ENCODE measurements at regions not wholly inside any gene's neighbourhood (a gene's known extent, or its start where the extent isn't known, plus 50 kb on each side); places are given as distances from the start of the nearest gene placed in this dataset.

DNA sequence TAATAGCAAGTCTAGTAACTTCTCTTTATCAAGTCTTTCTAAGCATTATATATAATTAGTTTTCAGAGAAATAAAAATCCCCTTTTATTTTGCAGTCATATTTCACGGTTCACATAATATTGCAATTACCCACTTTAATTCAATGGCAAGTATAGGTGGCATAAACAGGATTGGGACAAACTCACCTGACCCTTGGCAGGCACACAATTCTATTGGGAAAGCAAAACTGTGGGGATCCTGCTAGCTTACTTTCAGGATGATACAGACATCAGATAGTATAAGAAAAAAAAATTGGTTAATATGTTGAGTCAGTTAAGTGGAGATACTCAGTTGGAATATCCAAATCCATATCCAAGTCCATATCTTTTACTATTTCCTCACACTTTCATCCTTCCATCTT, 294.8 kb downstream of the SNX13 start:
- DNase-seq (ENCODE audit: low spot score) (no peak), ATAC-seq (ENCODE audit: insufficient number of reproducible peaks, low FRiP score, low read depth) (no peak)
- Histone ChIP-seq H3K4me3 (no peak overlapping the region), H3K27me3 (replicated peaks; ENCODE audit: insufficient read depth) (no peaks in the 10 kb centered on the region), H3K4me1 (ENCODE audit: control insufficient read depth in 1 of 2, low read depth in 2 of 2) (no peaks in the 10 kb centered on the region), H3K9me3 (no peaks in the 10 kb centered on the region), H3K27ac (no peak overlapping the region), H3K36me3 (no peaks in the 10 kb centered on the region)
- TF ChIP-seq, protein P1, sequence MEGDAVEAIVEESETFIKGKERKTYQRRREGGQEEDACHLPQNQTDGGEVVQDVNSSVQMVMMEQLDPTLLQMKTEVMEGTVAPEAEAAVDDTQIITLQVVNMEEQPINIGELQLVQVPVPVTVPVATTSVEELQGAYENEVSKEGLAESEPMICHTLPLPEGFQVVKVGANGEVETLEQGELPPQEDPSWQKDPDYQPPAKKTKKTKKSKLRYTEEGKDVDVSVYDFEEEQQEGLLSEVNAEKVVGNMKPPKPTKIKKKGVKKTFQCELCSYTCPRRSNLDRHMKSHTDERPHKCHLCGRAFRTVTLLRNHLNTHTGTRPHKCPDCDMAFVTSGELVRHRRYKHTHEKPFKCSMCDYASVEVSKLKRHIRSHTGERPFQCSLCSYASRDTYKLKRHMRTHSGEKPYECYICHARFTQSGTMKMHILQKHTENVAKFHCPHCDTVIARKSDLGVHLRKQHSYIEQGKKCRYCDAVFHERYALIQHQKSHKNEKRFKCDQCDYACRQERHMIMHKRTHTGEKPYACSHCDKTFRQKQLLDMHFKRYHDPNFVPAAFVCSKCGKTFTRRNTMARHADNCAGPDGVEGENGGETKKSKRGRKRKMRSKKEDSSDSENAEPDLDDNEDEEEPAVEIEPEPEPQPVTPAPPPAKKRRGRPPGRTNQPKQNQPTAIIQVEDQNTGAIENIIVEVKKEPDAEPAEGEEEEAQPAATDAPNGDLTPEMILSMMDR (IDR thresholded peaks at IDR 0.05) = no peak

- Histone ChIP-seq H3K4me1 (ENCODE audit: control insufficient read depth in 1 of 2, low read depth in 2 of 2) (peaks cover 4 to 6% of the 10 kb centered on the region in 2 donors), H3K4me3 (no peak overlapping the region), H3K27ac (no peak overlapping the region), H3K36me3 (no peaks in the 10 kb centered on the region), H3K9me3 (no peaks in the 10 kb centered on the region), H3K27me3 (replicated peaks; ENCODE audit: insufficient read depth) (no peaks in the 10 kb centered on the region)
- ATAC-seq (ENCODE audit: insufficient number of reproducible peaks, low FRiP score, low read depth) (no peak), DNase-seq (ENCODE audit: low spot score) (no peak)
- TF ChIP-seq, protein P1 (IDR thresholded peaks at IDR 0.05) = no peak
Observed at GRCh38 chr7:17646253-17646956, 293.9 kb downstream of the SNX13 start.

GRCh38 chr7:17651341-17651740, 289.0 kb downstream of the SNX13 start:
- TF ChIP-seq, protein P1 (IDR thresholded peaks at IDR 0.05) = no peak
- H3K36me3 ChIP-seq = no peaks in the 10 kb centered on the region

GRCh38 chr7:17651863-17652385, 288.4 kb downstream of the SNX13 start:
- Histone ChIP-seq H3K27ac (peak overlapping the region; percentile 20 to 55), H3K4me1 (ENCODE audit: control insufficient read depth in 1 of 2, low read depth in 2 of 2) (peaks cover 4 to 17% of the 10 kb centered on the region in 2 donors), H3K27me3 (replicated peaks; ENCODE audit: insufficient read depth) (no peaks in the 10 kb centered on the region), H3K4me3 (no peak overlapping the region), H3K9me3 (no peaks in the 10 kb centered on the region), H3K36me3 (no peaks in the 10 kb centered on the region)
- no peak for DNase-seq (ENCODE audit: low spot score)
- peak; percentile 92 for ATAC-seq (ENCODE audit: insufficient number of reproducible peaks, low FRiP score, low read depth)
- TF ChIP-seq, protein P1 (IDR thresholded peaks at IDR 0.05) = peak; percentile 62

More at GRCh38 chr7:17651341-17651740, 289.0 kb downstream of the SNX13 start:
- ATAC-seq (ENCODE audit: insufficient number of reproducible peaks, low FRiP score, low read depth) (no peak), DNase-seq (ENCODE audit: low spot score) (no peak)
- no peak overlapping the region for H3K4me3 ChIP-seq
- H3K4me1 ChIP-seq (ENCODE audit: control insufficient read depth in 1 of 2, low read depth in 2 of 2) = peaks cover 4 to 17% of the 10 kb centered on the region in 2 donors
- peak overlapping the region; percentile 6 to 55 for H3K27ac ChIP-seq
- H3K27me3 ChIP-seq (replicated peaks; ENCODE audit: insufficient read depth) = no peaks in the 10 kb centered on the region
- H3K9me3 ChIP-seq = no peaks in the 10 kb centered on the region

DNA sequence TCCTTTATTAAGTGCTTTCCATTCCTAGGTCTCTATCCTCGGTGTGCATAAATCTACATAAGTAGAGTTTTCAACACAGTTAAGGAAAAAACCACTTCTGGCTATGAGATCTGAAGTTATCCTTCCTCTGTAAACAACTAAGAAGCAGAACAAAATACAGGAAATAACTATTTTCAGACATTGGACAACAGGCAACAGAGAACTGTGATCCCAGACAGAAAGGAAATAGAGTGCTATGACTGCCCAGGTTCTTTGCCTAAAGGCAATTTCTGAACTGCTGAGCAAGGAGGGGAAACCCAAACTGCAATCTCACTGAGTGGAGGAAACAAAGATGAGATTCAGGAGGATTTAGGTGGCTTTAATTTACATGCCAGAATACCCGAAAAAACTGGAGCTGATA, 285.4 kb downstream of the SNX13 start:
- ATAC-seq (ENCODE audit: insufficient number of reproducible peaks, low FRiP score, low read depth) = no peak
- no peak overlapping the region for H3K27ac ChIP-seq
- H3K4me1 ChIP-seq (ENCODE audit: control insufficient read depth in 1 of 2, low read depth in 2 of 2) = peaks cover 4 to 17% of the 10 kb centered on the region in 2 donors
- TF ChIP-seq, protein P1 (IDR thresholded peaks at IDR 0.05) = no peak
- DNase-seq (ENCODE audit: low spot score) = no peak
- H3K27me3 ChIP-seq (replicated peaks; ENCODE audit: insufficient read depth) = no peaks in the 10 kb centered on the region
- H3K36me3 ChIP-seq = no peaks in the 10 kb centered on the region
- H3K9me3 ChIP-seq = no peaks in the 10 kb centered on the region
- no peak overlapping the region for H3K4me3 ChIP-seq
